OCI-LY3 (cell line): ENCODE measurements at regions not wholly inside any gene's neighbourhood (a gene's known extent, or its start where the extent isn't known, plus 50 kb on each side); places are given as distances from the start of the nearest gene placed in this dataset.

Experiments
- CTCF ChIP-seq: fragments of 200-600, 300-600 bp; sonication (generic); IDR thresholded peaks from 2 replicates; pipeline ENCODE4 v1.5.1; 2014; ENCODE audit warnings: antibody characterized with exemption, low read length, low read depth
- EZH2phosphoT487 ChIP-seq: fragments of 200-600 bp; shearing (Covaris generic); IDR thresholded peaks from 2 replicates; pipeline ENCODE4 v1.6.1; 2018; ENCODE audit warnings: antibody characterized with exemption, mixed run types, low read depth

- TF ChIP-seq CTCF, result no peak
- TF ChIP-seq EZH2phosphoT487, result no peak
These were observed 283.6 kb upstream of the PRDM9 start for GRCh38 chr5:23223846-23224245.
